ENCODE measurements at regions not wholly inside any gene's neighbourhood (a gene's known extent, or its start where the extent isn't known, plus 50 kb on each side); places are given as distances from the start of the nearest gene placed in this dataset.
A peak's percentile ranks its signal among the peaks of the same experiment; 100 is the strongest.

DNA sequence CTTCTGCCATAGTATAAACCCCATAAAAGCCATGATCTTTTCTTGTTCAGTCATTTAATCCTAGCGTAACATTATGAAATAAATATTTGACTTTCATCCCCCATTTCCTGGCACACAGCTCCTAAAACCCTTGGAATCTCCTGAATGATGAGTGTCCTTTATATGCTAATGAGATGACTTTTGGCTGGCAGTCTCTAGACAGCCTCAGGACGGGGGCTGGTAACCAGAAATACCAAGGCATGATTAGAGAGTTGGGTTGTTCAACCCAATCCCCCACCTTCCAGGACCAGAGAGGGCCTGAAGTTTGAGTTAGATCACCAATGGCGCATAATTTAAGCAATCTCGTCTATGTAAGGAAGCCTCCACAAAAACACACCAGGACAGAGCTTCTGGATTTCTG is 1246.1 kb upstream of the TENM4 start:
- no peak overlapping the region for H4K8ac ChIP-seq (replicated peaks; ENCODE audit: insufficient read length, low read depth, low read length)
- H3K4ac ChIP-seq (ENCODE audit: low read depth, low read length) = no peak overlapping the region
- no peak overlapping the region for H3K14ac ChIP-seq (ENCODE audit: insufficient read depth, low read length)
- no peak overlapping the region for H2AK5ac ChIP-seq (ENCODE audit: insufficient read length, low read length)
- no peak overlapping the region for H3K4me2 ChIP-seq (ENCODE audit: insufficient read depth, insufficient read length, low read length)
- H2AFZ ChIP-seq (ENCODE audit: low read length) = no peak overlapping the region
- H3K56ac ChIP-seq (ENCODE audit: insufficient read length, low read depth, low read length) = no peak overlapping the region
- WGBS (ENCODE audit: extremely low coverage, insufficient read length, low lambda C conversion rate) = no CpG with 5 or more reads among the region's 4 CpGs
- Mint-ChIP-seq H3K27ac (peak overlapping the region in 1 of 3 experiments; percentile 37; a peak in 2 of 7 replicates), H3K27me3 (ENCODE audit: low read depth) (no peaks in the 10 kb centered on the region), H3K4me3 (no peak overlapping the region), H3K4me1 (peaks cover 9 to 11% of the 10 kb centered on the region in 2 experiments), H3K36me3 (ENCODE audit: insufficient read depth in 1 of 3, low read depth in 3 of 3) (no peaks in the 10 kb centered on the region), H3K9me3 (no peaks in the 10 kb centered on the region)
- TF ChIP-seq, protein P1, sequence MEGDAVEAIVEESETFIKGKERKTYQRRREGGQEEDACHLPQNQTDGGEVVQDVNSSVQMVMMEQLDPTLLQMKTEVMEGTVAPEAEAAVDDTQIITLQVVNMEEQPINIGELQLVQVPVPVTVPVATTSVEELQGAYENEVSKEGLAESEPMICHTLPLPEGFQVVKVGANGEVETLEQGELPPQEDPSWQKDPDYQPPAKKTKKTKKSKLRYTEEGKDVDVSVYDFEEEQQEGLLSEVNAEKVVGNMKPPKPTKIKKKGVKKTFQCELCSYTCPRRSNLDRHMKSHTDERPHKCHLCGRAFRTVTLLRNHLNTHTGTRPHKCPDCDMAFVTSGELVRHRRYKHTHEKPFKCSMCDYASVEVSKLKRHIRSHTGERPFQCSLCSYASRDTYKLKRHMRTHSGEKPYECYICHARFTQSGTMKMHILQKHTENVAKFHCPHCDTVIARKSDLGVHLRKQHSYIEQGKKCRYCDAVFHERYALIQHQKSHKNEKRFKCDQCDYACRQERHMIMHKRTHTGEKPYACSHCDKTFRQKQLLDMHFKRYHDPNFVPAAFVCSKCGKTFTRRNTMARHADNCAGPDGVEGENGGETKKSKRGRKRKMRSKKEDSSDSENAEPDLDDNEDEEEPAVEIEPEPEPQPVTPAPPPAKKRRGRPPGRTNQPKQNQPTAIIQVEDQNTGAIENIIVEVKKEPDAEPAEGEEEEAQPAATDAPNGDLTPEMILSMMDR (conservative IDR thresholded peaks at IDR 0.05) = no peak
- no peak overlapping the region for H2BK12ac ChIP-seq (ENCODE audit: insufficient read length, low read depth, low read length)
- no peak overlapping the region for H2BK120ac ChIP-seq (ENCODE audit: low read depth, low read length, poor library complexity, severe bottlenecking)
- DNase-seq = no peak
- H3K9ac ChIP-seq (ENCODE audit: extremely low read depth, insufficient read length, low read length) = no peak overlapping the region
- H3K4me1 ChIP-seq (ENCODE audit: insufficient read depth, low read length) = peaks cover 5% of the 10 kb centered on the region; the same call in 1 of the 2 replicates
- no peak overlapping the region for H2BK5ac ChIP-seq (ENCODE audit: insufficient read length, low read length)
- H3K27me3 ChIP-seq (ENCODE audit: insufficient read depth, low read length) = no peaks in the 10 kb centered on the region
- H4K20me1 ChIP-seq (ENCODE audit: control insufficient read depth, insufficient read depth, insufficient read length) = no peaks in the 10 kb centered on the region
- H3T11ph ChIP-seq (ENCODE audit: low read length) = no peak overlapping the region
- H2BK15ac ChIP-seq (ENCODE audit: low read depth, low read length) = no peak overlapping the region
- H3K79me1 ChIP-seq (ENCODE audit: insufficient read depth, low read depth, low read length, poor library complexity, severe bottlenecking) = no peaks in the 10 kb centered on the region
- H3K23ac ChIP-seq (ENCODE audit: insufficient read length, low read depth, low read length) = no peak overlapping the region
- H3K23me2 ChIP-seq (ENCODE audit: insufficient read length, low read depth, low read length, poor library complexity, severe bottlenecking) = no peaks in the 10 kb centered on the region
- H3K18ac ChIP-seq (ENCODE audit: insufficient read length, low read depth, low read length) = no peak overlapping the region
- no peaks in the 10 kb centered on the region for H3K79me2 ChIP-seq (ENCODE audit: insufficient read depth, low read length)
- no peak overlapping the region for H4K91ac ChIP-seq (ENCODE audit: insufficient read length, low read depth, low read length)
- no peak overlapping the region for H4K5ac ChIP-seq (ENCODE audit: insufficient read length, low read depth, low read length)
- H3K27ac ChIP-seq (ENCODE audit: insufficient read length, low read depth, low read length) = no peak overlapping the region
- H3K9me3 ChIP-seq (ENCODE audit: control insufficient read depth, low read depth, low read length) = no peaks in the 10 kb centered on the region
- no peak overlapping the region for H2BK20ac ChIP-seq (ENCODE audit: low read depth, low read length, poor library complexity, severe bottlenecking)

Measured in H9 (cell line).